Common myeloid progenitor, CD34-positive (primary cell): ENCODE measurements at regions not wholly inside any gene's neighbourhood (a gene's known extent, or its start where the extent isn't known, plus 50 kb on each side); places are given as distances from the start of the nearest gene placed in this dataset.
"Not testable (repeated sequence)": the region's sequence is repeated elsewhere in the genome, so short reads cannot be mapped to it uniquely, and the experiment has no call there.

Source experiments
- CTCF ChIA-PET: fragments of 350-600 bp; sonication (Branson Sonifier 250); formaldehyde crosslinking; loops from one replicate; lab custom pipeline; 2021; ENCODE audit warnings: antibody characterized with exemption; lab: Charles Lee
- POLR2A ChIA-PET: fragments of 350-600 bp; sonication (Branson Sonifier 250); formaldehyde crosslinking; loops from one replicate; lab custom pipeline; 2021; ENCODE audit warnings: antibody characterized with exemption; lab: Charles Lee
- DNase-seq, 3 donors: peaks; one replicate each; pipeline versions ENCODE4 v3.0.0 to v3.0.0-alpha.2; 2013
- H3K27ac ChIP-seq, 2 experiments: 1 replicate in 1 of 2; 2 replicates in 1 of 2; pipeline ENCODE4 v1.7.0; 2013; ENCODE audit warnings: inconsistent platforms in 2 of 2, low read length in 2 of 2, mild to moderate bottlenecking in 2 of 2, low read depth in 1 of 2, moderate library complexity in 1 of 2; ENCODE audit not compliant: severe bottlenecking in 2 of 2, insufficient read depth in 1 of 2, poor library complexity in 1 of 2
- H3K27me3 ChIP-seq, 5 experiments: replicated peaks in 2 of 5; 1 replicate in 3 of 5; 2 replicates in 2 of 5; pipeline versions ENCODE4 v1.6.1 to v1.7.0; 2013; ENCODE audit warnings: low read length in 4 of 5, mild to moderate bottlenecking in 2 of 5, moderate library complexity in 2 of 5, inconsistent platforms in 1 of 5; ENCODE audit not compliant: insufficient read depth in 5 of 5, control insufficient read depth in 4 of 5
- H3K36me3 ChIP-seq, 4 experiments: 1 replicate in 2 of 4; 2 replicates in 2 of 4; pipeline versions ENCODE4 v1.6.1 to v1.7.0; 2013; ENCODE audit warnings: low read length in 3 of 4, control low read depth in 1 of 4, mild to moderate bottlenecking in 1 of 4; ENCODE audit not compliant: control insufficient read depth in 4 of 4, insufficient read depth in 4 of 4
- H3K4me1 ChIP-seq, 4 experiments: 1 replicate in 3 of 4; 2 replicates in 1 of 4; pipeline versions ENCODE4 v1.6.1 to v1.7.1; 2013; ENCODE audit warnings: low read length in 3 of 4, mild to moderate bottlenecking in 3 of 4, control low read depth in 1 of 4, inconsistent platforms in 1 of 4, moderate library complexity in 1 of 4; ENCODE audit not compliant: control insufficient read depth in 4 of 4, insufficient read depth in 4 of 4; ENCODE audit errors: control extremely low read depth in 1 of 4
- H3K4me3 ChIP-seq, 7 experiments: 1 replicate in 4 of 7; 2 replicates in 3 of 7; pipeline versions ENCODE4 v1.5.1 to v1.7.0; 2013; ENCODE audit warnings: mild to moderate bottlenecking in 7 of 7, low read length in 6 of 7, moderate library complexity in 6 of 7, inconsistent platforms in 2 of 7, low read depth in 2 of 7, control low read depth in 1 of 7; ENCODE audit not compliant: insufficient read depth in 4 of 7, control insufficient read depth in 1 of 7; ENCODE audit errors: extremely low read depth in 1 of 7
- H3K9me3 ChIP-seq, 5 experiments: 1 replicate in 4 of 5; 2 replicates in 1 of 5; pipeline versions ENCODE4 v1.6.1 to v1.7.1; 2013; ENCODE audit warnings: low read length in 4 of 5, mild to moderate bottlenecking in 2 of 5, inconsistent platforms in 1 of 5, low read depth in 1 of 5, moderate library complexity in 1 of 5; ENCODE audit not compliant: control insufficient read depth in 4 of 5, insufficient read depth in 2 of 5; ENCODE audit errors: control extremely low read depth in 1 of 5
- WGBS: methylation state at CpG from one replicate; pipeline ENCODE4 v1.1.5; 2013; ENCODE audit not compliant: insufficient coverage; 5-methylcytosine and 5-hydroxymethylcytosine counted together

DNA sequence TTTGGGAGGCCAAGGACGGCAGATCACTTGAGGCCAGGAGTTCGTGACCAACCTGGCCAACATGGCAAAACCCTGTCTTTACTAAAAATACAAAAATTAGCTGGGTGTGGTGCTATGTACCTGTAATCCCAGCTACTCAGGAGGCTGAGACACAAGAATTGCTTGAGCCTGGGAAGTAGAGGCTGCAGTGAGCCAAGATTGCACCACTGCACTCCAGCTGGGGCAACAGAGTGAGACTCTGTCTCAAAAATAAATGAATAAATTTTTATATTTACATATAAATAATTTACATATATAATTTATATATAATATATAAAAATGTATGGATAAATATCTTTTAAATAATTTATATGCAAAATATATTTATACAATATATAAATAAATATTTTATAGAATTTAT, 263.3 kb downstream of the TPBG start:
- H3K4me3 ChIP-seq, H3K9me3 ChIP-seq, POLR2A ChIA-PET, CTCF ChIA-PET, H3K27ac ChIP-seq, H3K27me3 ChIP-seq, H3K4me1 ChIP-seq, DNase-seq, H3K36me3 ChIP-seq: not testable (repeated sequence)
- WGBS = 93% methylated on average over 2 of the region's 2 CpGs

DNA sequence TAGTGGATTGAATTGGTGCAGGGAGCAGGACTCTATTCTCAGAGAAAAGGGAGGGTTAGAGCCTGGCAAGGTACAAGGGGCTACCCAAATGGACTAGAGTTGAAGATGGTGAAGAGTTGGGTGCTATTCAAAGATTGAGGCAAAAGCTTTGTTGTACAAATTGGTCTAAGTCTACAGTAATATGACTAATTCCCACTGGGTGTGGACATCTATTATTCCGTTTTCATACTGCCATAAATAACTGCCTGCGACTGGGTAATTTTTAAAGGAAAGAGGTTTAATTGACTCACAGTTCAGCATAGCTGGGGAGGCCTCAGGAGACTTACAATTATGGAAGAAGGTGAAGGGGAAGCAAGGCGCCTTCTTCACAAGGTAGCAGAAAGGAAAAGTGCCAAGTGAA, 266.3 kb downstream of the TPBG start:
- ChIA-PET CTCF (no interaction called here), POLR2A (no interaction called here)
- Histone ChIP-seq H3K27me3 (no peaks in the 10 kb centered on the region), H3K4me3 (no peak overlapping the region), H3K4me1 (no peaks in the 10 kb centered on the region), H3K9me3 (peaks cover 0 to 1% (median 0%) of the 10 kb centered on the region in 5 experiments), H3K36me3 (no peaks in the 10 kb centered on the region), H3K27ac (no peak overlapping the region)
- WGBS = 100% methylated on average over 2 of the region's 3 CpGs
- no peak for DNase-seq

DNA sequence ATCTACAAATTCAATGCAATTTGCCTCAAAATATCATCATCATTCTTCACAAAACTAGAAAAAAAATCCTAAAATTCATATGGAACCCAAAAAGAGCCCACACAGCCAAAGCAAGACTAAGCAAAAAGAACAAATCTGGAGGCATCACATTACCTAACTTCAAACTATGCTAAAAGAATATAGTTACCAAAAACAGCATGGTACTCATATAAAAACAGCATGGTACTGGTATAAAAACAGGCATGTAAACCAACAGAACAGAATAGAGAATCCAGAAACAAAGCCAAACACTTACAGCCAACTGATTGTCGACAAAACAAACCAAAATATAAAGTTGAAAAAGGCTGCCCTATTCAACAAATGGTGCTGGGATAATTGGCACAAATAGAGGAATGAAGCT, 278.1 kb downstream of the TPBG start:
- DNase-seq = no peak
- Histone ChIP-seq H3K9me3 (no peaks in the 10 kb centered on the region), H3K27ac (no peak overlapping the region), H3K27me3 (no peaks in the 10 kb centered on the region), H3K4me3 (no peak overlapping the region), H3K36me3 (no peaks in the 10 kb centered on the region), H3K4me1 (no peaks in the 10 kb centered on the region)
- CTCF ChIA-PET = no interaction called here
- no CpG with 5 or more reads among the region's 1 CpG for WGBS
- POLR2A ChIA-PET = no interaction called here

DNA sequence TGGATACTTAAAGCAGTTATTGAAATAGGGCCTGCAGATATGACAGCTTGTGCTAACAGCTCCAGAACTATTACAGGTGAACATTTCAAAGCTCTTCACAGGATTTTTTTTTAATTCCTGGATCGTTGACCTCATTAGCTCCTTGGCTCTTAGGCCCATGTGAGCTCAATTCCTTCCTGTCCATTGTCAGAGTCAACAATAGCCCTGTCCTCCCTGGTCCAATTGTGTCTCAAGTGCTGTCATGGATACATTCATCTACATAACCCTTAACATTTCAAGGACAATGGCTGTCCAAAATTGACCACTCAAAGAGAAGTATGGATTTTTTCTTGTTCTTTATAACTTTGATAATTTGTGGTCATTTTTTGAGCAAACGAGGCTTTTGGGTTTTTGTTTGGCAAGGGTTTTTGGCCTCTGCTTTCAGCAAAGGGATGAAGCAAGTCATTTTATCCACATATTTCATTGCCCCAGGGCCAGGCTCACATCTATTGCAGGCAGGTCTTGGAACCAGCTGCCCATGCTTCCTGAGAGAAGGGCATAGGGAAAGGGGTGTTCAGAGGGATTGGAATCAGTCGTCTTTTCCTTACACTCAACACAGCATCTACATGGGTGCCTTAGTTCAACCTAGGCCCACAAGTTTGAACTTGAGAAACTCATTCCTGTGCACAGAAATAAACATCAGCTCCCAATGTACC, 282.1 kb downstream of the TPBG start:
- Histone ChIP-seq H3K4me3 (no peak overlapping the region), H3K9me3 (no peaks in the 10 kb centered on the region), H3K36me3 (no peaks in the 10 kb centered on the region), H3K4me1 (no peaks in the 10 kb centered on the region), H3K27me3 (no peaks in the 10 kb centered on the region), H3K27ac (no peak overlapping the region)
- DNase-seq = no peak
- WGBS = 40% methylated on average over 1 of the region's 3 CpGs
- ChIA-PET POLR2A (no interaction called here), CTCF (interaction anchor here (1.4 kb wide), 1 partner anchor 10 kb away, joined by 4 read pairs; no protein-coding TSS in a partner anchor)

DNA sequence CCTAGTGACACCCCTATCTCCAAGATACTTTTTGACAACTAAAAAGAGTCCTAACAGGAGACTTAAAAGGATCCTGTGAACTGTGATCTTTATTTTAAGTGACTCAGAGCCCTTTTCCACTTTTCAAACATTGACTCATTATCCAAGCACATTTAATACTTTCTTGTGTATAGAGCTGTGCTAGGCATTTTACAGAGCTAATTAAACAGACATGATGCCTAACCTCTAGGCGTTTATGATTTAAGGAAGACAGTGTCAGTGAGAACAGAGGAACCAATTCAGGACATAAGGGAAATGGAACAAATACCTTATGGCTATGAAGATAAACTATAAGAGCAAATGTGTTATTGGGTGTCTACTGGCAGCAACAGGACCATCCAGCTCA, 282.6 kb downstream of the TPBG start:
- Histone ChIP-seq H3K27ac (no peak overlapping the region), H3K4me1 (no peaks in the 10 kb centered on the region), H3K9me3 (no peaks in the 10 kb centered on the region), H3K27me3 (no peaks in the 10 kb centered on the region), H3K36me3 (no peaks in the 10 kb centered on the region), H3K4me3 (no peak overlapping the region)
- no peak for DNase-seq
- POLR2A ChIA-PET = no interaction called here
- CTCF ChIA-PET = interaction anchor here (1.4 kb wide), 1 partner anchor 9 kb away, joined by 4 read pairs; no protein-coding TSS in a partner anchor
- WGBS = 86% methylated on average over 1 of the region's 1 CpG

DNA sequence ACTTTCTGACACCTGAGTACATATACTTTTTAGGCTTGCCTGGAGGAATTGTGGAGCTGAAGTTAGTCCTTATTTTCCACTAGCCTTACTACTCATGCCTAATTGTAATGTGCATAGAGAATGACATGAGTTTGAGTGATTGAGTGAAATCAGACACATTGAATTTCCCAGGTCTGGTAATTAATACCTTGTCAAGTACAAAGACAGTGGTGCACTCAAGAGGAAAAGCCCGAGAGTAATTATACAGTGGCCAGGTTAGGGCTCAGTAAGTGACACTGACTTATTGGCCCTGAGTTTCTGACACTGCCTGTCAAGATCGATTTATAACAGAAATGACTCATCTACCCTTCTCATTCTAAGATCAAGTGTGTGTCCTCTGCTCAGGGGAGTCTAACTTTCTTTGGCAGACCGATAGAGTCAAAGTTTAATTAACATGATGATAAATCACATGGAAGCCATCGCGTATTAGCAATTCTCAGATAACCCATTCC, 288.3 kb downstream of the TPBG start:
- Histone ChIP-seq H3K9me3 (no peaks in the 10 kb centered on the region), H3K4me1 (no peaks in the 10 kb centered on the region), H3K36me3 (no peaks in the 10 kb centered on the region), H3K27me3 (no peaks in the 10 kb centered on the region), H3K27ac (no peak overlapping the region), H3K4me3 (no peak overlapping the region)
- 90% methylated on average over 3 of the region's 5 CpGs for WGBS
- CTCF ChIA-PET = no interaction called here
- no peak for DNase-seq
- POLR2A ChIA-PET = no interaction called here

DNA sequence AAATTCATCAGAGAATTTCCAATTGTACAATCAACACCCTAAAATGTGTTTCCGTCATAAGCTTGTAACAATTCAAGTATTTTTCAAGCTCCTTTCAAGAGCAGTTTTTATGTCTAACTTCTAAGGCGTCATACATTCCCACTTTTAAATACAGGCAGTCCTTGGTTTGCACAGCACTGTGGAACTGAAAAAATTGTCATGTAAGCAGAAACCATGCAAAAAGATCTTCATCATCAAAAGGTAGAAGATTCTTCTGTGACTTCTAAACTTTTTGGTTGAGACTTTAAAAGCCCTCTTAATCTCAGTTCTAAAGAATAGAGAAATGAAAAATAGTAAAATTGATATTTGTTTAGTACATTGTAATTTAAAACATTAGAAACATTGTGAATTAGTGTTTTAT, 315.6 kb downstream of the TPBG start:
- no peak for DNase-seq
- Histone ChIP-seq H3K27me3 (no peaks in the 10 kb centered on the region), H3K9me3 (peaks cover 0 to 4% (median 0%) of the 10 kb centered on the region in 5 experiments), H3K36me3 (no peaks in the 10 kb centered on the region), H3K27ac (no peak overlapping the region), H3K4me1 (no peaks in the 10 kb centered on the region), H3K4me3 (no peak overlapping the region)
- 100% methylated on average over 1 of the region's 2 CpGs for WGBS
- ChIA-PET POLR2A (no interaction called here), CTCF (no interaction called here)
